Ovary (tissue), 7 donors: ENCODE measurements at regions not wholly inside any gene's neighbourhood (a gene's known extent, or its start where the extent isn't known, plus 50 kb on each side); places are given as distances from the start of the nearest gene placed in this dataset.

Experiments
- DNase-seq, 5 donors: peaks; one replicate each; pipeline ENCODE4 v3.0.0-alpha.2; 2019 to 2020
- H3K27ac ChIP-seq, 2 donors: fragments of 200-600 bp; one replicate each; pipeline versions ENCODE4 v1.5.1 to v1.8.0; 2019 to 2022
- H3K27me3 ChIP-seq: fragments of 200-600 bp; one replicate; pipeline ENCODE4 v1.8.0; 2022
- H3K36me3 ChIP-seq: fragments of 200-600 bp; sonication (generic); one replicate; pipeline ENCODE4 v1.5.1; 2019
- H3K4me1 ChIP-seq: one replicate; pipeline ENCODE4 v1.8.1; 2013; ENCODE audit warnings: mild to moderate bottlenecking, moderate library complexity; ENCODE audit not compliant: insufficient read depth
- H3K4me3 ChIP-seq: fragments of 200-600 bp; sonication (generic); one replicate; pipeline ENCODE4 v1.5.1; 2017
- H3K9me3 ChIP-seq, 2 donors: fragments of 200-600 bp in 1 of 2; sonication (generic) in 1 of 2; one replicate each; pipeline versions ENCODE4 v1.5.1 to v1.8.1; 2013 to 2019; ENCODE audit warnings: mild to moderate bottlenecking in 1 of 2, moderate library complexity in 1 of 2
- CTCF ChIP-seq, 3 donors: fragments of 450-650 bp in 2 of 3; fragments of 200-600 bp in 1 of 3; IDR thresholded peaks; one replicate each; pipeline versions ENCODE4 v1.5.1 to v1.8.0; 2016 to 2022; ENCODE audit warnings: antibody characterized with exemption in 3 of 3, mild to moderate bottlenecking in 1 of 3
- EP300 ChIP-seq: sonication (generic); formaldehyde crosslinking; IDR thresholded peaks from one replicate; pipeline ENCODE4 v1.6.1; 2017; ENCODE audit warnings: antibody characterized with exemption
- POLR2A ChIP-seq: fragments of 450-650 bp; IDR thresholded peaks from one replicate; pipeline ENCODE4 v1.6.1; 2017; ENCODE audit warnings: antibody characterized with exemption, mild to moderate bottlenecking, moderate library complexity
- WGBS, 3 donors: extraction: QIAGEN DNeasy Blood & Tissue Kit in 1 of 3; methylation state at CpG; one replicate each; pipeline versions ENCODE4 v1.1.5 to v1.1.7; 2013 to 2017; 5-methylcytosine and 5-hydroxymethylcytosine counted together
- intact Hi-C, 4 donors: fragments of 100-400 bp; cut with DNase I; formaldehyde crosslinking; loops; one replicate each; pipeline versions ENCODE4 v1.11.0 to v1.15.1; 2022 to 2023
- donor health status: DM: no; HTN: no; CAD: no; lungs with moderate emphysema.
- donor health status: DM: no; HTN: no; CAD: no.
- donor health status: Bipolar disorder and iron deficiency.
- donor health status: DM: no; HTN: no; CAD: no.
- donor health status: DM: yes; HTN: yes; CAD: no.

DNA sequence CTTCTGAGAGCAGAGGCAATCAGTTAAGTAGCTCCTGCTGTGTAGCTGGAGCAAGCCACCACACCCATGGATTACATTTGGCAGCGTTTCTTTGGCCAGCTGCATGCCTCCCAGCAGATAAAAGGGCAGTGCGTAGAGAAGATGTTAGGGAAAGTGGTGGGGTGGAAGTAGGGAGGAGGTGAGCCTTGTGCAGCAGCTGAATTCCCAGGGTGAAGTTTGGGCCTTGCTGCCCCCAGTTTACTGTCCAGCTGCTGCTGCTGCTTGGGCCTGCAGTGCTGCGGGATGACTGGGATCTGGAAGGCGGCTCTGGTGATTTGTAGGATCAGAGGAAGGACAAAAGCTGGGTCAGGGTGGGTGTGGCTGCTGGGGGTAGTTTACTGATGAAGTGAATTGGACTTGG is 318.7 kb upstream of the C2CD4B start:
- 17 to 34% (median 22%) methylated on average over 4 of the region's 4 CpGs for WGBS, 3 donors
- intact Hi-C loops: no loop called here
- Histone ChIP-seq H3K27ac (no peak overlapping the region), H3K27me3 (no peaks in the 10 kb centered on the region), H3K4me1 (peaks cover 5% of the 10 kb centered on the region), H3K9me3 (no peaks in the 10 kb centered on the region), H3K36me3 (no peaks in the 10 kb centered on the region), H3K4me3 (no peak overlapping the region)
- DNase-seq: peak in 4 of 5 donors; percentile 29 to 54 (median 39)
- no peak for TF ChIP-seq POLR2A
- no peak for TF ChIP-seq CTCF (IDR thresholded peaks at IDR 0.05)
- no peak for TF ChIP-seq EP300

- Histone ChIP-seq H3K27me3 (no peaks in the 10 kb centered on the region), H3K9me3 (no peaks in the 10 kb centered on the region), H3K4me3 (no peak overlapping the region), H3K27ac (no peak overlapping the region), H3K4me1 (peaks cover 5% of the 10 kb centered on the region), H3K36me3 (no peaks in the 10 kb centered on the region)
- WGBS, 3 donors: 87 to 91% (median 91%) methylated on average over 6 of the region's 6 CpGs
- no peak for DNase-seq
- TF ChIP-seq CTCF (IDR thresholded peaks at IDR 0.05) (no peak), POLR2A (no peak), EP300 (no peak)
- intact Hi-C loops: no loop called here
These were observed 320.2 kb upstream of the C2CD4B start for GRCh38 chr15:62485170-62485720.

GRCh38 chr15:62486041-62486440 is 321.0 kb upstream of the C2CD4B start:
- DNase-seq: no peak
- no peak overlapping the region for H3K27ac ChIP-seq
- no peaks in the 10 kb centered on the region for H3K27me3 ChIP-seq
- H3K36me3 ChIP-seq: no peaks in the 10 kb centered on the region
- H3K4me1 ChIP-seq: peaks cover 5% of the 10 kb centered on the region
- no peak overlapping the region for H3K4me3 ChIP-seq
- TF ChIP-seq POLR2A: no peak
- no peak for TF ChIP-seq EP300
- 66 to 85% (median 80%) methylated on average over 1 of the region's 1 CpG for WGBS, 3 donors
- intact Hi-C loops: no loop called here
- no peaks in the 10 kb centered on the region for H3K9me3 ChIP-seq

- DNase-seq: no peak
These were observed 323.3 kb upstream of the C2CD4B start for GRCh38 chr15:62488387-62488786.

More at GRCh38 chr15:62488387-62488786, 323.3 kb upstream of the C2CD4B start:
- intact Hi-C loops: no loop called here
- no peak for TF ChIP-seq POLR2A
- TF ChIP-seq CTCF (IDR thresholded peaks at IDR 0.05): no peak
- TF ChIP-seq EP300: no peak
- Histone ChIP-seq H3K4me3 (no peak overlapping the region), H3K36me3 (no peaks in the 10 kb centered on the region), H3K27me3 (no peaks in the 10 kb centered on the region), H3K27ac (no peak overlapping the region), H3K4me1 (peaks cover 7% of the 10 kb centered on the region), H3K9me3 (no peaks in the 10 kb centered on the region)
- 60 to 76% (median 72%) methylated on average over 1 of the region's 1 CpG for WGBS, 3 donors
